ENCODE measurements at regions not wholly inside any gene's neighbourhood (a gene's known extent, or its start where the extent isn't known, plus 50 kb on each side); places are given as distances from the start of the nearest gene placed in this dataset.
A peak's percentile ranks its signal among the peaks of the same experiment; 100 is the strongest.

GRCh38 chr11:116533186-116533825 is 239.5 kb downstream of the BUD13 start (continued):
- TF ChIP-seq MAX (IDR thresholded peaks at IDR 0.05; ENCODE audit: low read depth) (no peak), CTCF (IDR thresholded peaks at IDR 0.05) (0 out of 2 replicates have a peak, but pooled peaks have one; percentile 27), YY1 (IDR thresholded peaks at IDR 0.05; ENCODE audit: low read depth) (no peak), EP300 (IDR thresholded peaks at IDR 0.05; ENCODE audit: borderline replicate concordance in 1 of 2, low read depth in 1 of 2, low read length in 1 of 2) (no peak), MXI1 (IDR thresholded peaks at IDR 0.05; ENCODE audit: low read depth, low read length) (no peak), NFIC (IDR thresholded peaks at IDR 0.05; ENCODE audit: borderline replicate concordance) (no peak), RAD21 (IDR thresholded peaks at IDR 0.05; ENCODE audit: low read length) (peak; percentile 81), FOXJ3 (CRISPR knock-in tag; IDR thresholded peaks at IDR 0.05) (no peak), RXRA (IDR thresholded peaks at IDR 0.05; ENCODE audit: borderline replicate concordance, low read depth) (no peak), USF2 (IDR thresholded peaks at IDR 0.05; ENCODE audit: borderline replicate concordance, low read depth, low read length) (no peak), TEAD4 (IDR thresholded peaks at IDR 0.05; ENCODE audit: borderline replicate concordance, insufficient read depth) (no peak), FOXM1 (IDR thresholded peaks at IDR 0.05; ENCODE audit: low read depth) (no peak)

GRCh38 chr11:116532066-116532465 is 240.7 kb downstream of the BUD13 start:
- Histone ChIP-seq H2AFZ (ENCODE audit: low read depth) (no peak overlapping the region), H3K4me1 (ENCODE audit: control insufficient read depth in 1 of 2, insufficient read depth in 2 of 2, low read depth in 1 of 2, low read length in 1 of 2) (peaks cover 0 to 4% of the 10 kb centered on the region in 2 experiments; a peak in 1 of 4 replicates), H3K9ac (no peak overlapping the region), H3F3A (replicated peaks; ENCODE audit: insufficient read depth) (no peaks in the 10 kb centered on the region), H3K27ac (ENCODE audit: low read depth in 2 of 2, low read length in 1 of 2) (peak overlapping the region in 1 of 2 experiments; percentile 83; a peak in 1 of 4 replicates), H3K36me3 (replicated peaks in 1 of 2; ENCODE audit: control insufficient read depth in 1 of 2, insufficient read depth in 2 of 2, low read length in 1 of 2) (no peaks in the 10 kb centered on the region), H3K9me3 (no peaks in the 10 kb centered on the region), H4K20me1 (ENCODE audit: insufficient read depth) (no peaks in the 10 kb centered on the region), H3K79me2 (ENCODE audit: insufficient read depth) (no peaks in the 10 kb centered on the region), H3K9me2 (no peaks in the 10 kb centered on the region), H3K4me2 (no peak overlapping the region), H3K4me3 (ENCODE audit: low read depth in 2 of 2, low read length in 1 of 2) (no peak overlapping the region), H3K27me3 (ENCODE audit: insufficient read depth) (peaks cover 10% of the 10 kb centered on the region; the same call in 1 of the 2 replicates)
- ChIA-PET CTCF (interaction anchor here (1.9 to 2.0 kb wide), 2 partner anchors 27 to 32 kb away, joined by 5 to 10 read pairs; no protein-coding TSS in a partner anchor), POLR2A (no interaction called here)
- 32% methylated on average over 8 of the region's 8 CpGs for whole genome bisulfite sequencing (ENCODE audit: low lambda C conversion rate)
- no peak for DNase-seq
- no peak for TF ChIP-seq NFIC (IDR thresholded peaks at IDR 0.05; ENCODE audit: borderline replicate concordance)
- TF ChIP-seq GABPA (IDR thresholded peaks at IDR 0.05; ENCODE audit: low read depth): no peak
- TF ChIP-seq GATA2 (CRISPR knock-in tag; IDR thresholded peaks at IDR 0.05): no peak
- no peak for TF ChIP-seq MXI1 (IDR thresholded peaks at IDR 0.05; ENCODE audit: low read depth, low read length)
- TF ChIP-seq CHD2 (IDR thresholded peaks at IDR 0.05; ENCODE audit: low read length, partially characterized antibody): no peak
- TF ChIP-seq SIN3A (IDR thresholded peaks at IDR 0.05; ENCODE audit: borderline replicate concordance, low read depth, low read length): no peak
- TF ChIP-seq PBX3 (IDR thresholded peaks at IDR 0.05): no peak

All from SK-N-SH (cell line).